D341Med (cell line): ENCODE measurements at regions not wholly inside any gene's neighbourhood (a gene's known extent, or its start where the extent isn't known, plus 50 kb on each side); places are given as distances from the start of the nearest gene placed in this dataset.
"Not testable (repeated sequence)": the region's sequence is repeated elsewhere in the genome, so short reads cannot be mapped to it uniquely, and the experiment has no call there.

Experiments used
- DNase-seq: peaks from one replicate; pipeline ENCODE4 v3.0.0; 2012; ENCODE audit warnings: low spot score

DNA sequence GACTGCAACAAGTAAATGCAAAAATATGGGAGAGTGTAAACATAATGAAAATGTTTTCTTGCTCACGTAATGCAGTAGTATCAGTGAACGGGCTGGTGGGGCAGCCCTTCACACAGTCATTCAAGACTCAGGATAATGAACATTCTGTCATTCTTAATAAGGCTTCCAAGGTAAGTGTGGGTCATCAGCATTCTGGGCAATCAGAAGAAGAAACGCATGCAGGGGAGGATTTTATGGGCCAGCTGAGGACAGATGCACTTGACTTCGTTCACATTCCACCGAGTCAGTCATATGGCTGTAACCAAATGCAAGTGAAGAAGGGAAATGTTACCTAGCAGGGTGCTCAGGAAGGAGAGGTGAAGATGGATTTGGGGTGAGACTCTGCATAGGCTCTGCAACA lies 68.0 kb upstream of the MAP9 start:
- DNase-seq = no peak

DNA sequence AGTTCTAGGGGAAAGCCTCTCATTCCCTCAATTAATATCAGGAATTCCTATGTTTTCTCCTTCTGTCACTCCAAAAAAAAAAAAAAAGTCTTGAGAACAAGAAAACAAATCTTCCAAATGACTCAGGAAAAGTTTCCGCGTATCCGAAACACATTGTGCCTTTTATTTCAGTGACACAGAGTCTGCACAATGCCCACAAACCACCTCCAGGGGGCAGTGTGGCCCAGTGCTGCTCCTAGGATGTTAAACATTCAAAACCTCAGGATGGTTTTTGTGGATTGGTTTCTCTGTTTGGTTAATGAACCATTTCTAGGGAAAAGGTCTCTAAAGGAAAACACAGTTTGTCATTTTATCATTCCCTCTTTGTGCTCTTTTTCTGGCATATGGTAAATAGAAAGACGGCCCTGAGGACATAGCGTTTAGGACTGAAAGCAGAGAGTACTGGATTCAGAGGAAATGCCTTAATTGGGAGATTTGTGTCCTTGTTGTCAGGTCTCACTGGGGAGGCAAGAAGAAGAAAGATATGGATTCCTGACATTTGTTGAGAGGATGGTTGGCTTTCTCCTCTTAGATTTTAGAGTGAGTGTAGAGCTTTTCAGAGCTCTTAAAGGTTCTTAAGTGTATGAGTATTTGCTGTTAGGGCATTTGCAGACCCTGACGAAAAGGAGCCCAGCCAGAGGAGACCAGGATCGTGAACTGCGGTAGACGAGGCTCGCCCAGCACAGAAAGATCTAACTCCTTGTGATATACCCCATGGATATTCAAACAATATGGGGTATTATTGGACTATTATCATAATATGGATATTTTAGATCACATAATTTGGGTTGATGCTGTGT lies 65.7 kb upstream of the MAP9 start:
- peak; percentile 74 for DNase-seq

DNA sequence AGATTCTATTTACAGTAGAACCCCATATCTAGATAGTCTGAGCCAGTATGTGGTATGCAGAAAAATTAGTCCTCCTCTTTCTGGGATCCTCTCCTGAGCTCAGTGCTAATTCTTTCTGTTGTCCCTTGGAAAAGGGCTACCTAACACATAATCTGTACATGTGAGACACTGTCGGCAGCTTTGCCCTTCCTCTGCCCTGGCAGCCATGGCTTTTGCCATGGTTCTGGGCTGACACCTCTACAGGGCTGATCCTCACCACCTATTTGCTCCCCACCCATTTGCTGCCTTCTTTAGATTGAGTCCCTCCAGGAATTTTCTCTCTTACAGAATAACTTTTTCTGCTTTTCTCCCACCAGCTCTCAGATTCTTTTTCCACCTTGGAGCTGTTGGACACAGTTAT lies 64.7 kb upstream of the MAP9 start:
- no peak for DNase-seq

DNA sequence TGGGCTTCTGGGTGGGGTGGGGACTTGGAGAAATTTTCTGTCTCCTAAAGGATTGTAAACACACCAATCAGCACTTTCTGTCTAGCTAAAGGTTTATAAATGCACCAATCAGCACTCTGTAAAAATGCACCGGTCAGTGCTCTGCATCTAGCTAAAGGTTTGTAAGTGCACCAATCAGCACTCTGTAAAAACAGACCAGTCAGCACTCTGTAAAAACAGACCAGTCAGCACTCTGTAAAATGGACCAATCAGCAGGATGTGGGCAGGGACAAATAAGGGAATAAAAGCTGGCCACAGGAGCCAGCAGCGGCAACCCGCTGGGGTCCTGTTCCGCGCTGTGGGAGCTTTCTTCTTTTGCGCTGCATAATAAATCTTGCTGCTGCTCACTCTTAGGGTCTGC lies 63.0 kb upstream of the MAP9 start:
- not testable (repeated sequence) for DNase-seq

DNA sequence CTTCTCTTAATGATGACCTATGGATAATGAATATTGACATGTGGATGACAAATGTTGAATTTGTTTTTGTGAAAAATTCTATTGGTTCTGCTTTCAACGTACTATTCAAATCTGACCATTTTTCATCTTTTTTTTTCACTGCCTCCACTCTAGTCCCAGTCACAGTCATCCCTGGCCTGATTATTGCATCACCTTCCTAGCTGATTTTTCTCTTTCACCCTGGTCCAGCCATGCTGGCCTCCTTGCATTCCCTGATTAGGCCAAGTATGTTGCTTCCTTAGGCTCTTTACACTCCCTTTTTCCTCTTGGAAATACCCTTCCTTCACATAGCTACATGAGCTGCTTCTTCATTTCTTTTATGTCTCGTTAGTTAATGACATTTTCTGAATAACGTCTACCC lies 58.1 kb upstream of the MAP9 start:
- no peak for DNase-seq

DNA sequence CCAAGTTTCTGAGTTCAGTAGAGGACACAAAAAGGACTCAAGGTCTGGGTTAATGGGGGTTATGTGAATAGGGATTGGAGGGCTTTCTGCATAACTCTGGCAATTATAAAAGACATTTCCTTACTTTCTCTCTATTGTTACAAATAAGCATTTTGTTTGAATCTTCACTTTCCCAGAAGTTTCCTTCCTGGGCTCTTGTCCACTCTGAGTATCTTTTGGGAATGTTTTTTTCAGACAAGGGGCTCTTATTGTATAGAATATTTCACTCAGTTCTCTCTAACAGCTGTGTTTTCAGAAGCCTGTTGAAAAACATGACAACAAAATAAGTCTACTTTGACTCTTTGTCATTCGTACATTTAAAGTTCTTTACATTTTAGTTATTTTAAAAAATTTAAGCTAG lies 57.6 kb upstream of the MAP9 start:
- no peak for DNase-seq

DNA sequence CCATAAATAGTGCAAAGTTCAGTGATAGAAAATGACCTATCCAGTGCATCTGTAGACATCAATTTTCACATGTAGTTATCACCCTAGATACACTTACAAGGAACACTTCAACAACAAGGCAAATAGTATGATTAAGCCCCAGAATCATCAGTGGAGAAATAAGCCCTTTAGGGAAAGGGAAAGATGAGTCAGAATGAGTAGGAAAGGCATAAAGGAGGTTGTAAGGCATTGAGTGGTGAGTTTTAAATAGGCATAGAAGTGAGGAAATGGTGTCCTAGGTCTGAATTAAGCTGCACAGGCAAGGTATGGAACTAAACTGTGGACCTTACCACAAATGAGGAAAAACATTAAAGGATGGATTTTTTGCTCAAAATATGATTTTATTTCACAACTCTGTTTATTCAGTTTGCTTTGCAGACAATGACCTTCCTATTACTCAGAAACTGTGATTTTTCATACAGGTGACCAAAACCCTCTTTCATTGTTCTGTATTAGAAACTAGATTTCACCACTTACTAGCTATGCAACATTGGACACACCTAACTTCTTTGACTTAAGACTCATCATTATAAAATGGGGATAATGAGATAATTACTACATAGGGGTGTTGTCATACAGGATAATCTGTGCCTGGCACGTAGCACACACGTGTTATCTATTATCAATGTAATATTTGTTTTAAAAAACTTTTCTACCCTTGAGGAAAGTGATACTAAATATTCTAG lies 57.0 kb upstream of the MAP9 start:
- no peak for DNase-seq

DNA sequence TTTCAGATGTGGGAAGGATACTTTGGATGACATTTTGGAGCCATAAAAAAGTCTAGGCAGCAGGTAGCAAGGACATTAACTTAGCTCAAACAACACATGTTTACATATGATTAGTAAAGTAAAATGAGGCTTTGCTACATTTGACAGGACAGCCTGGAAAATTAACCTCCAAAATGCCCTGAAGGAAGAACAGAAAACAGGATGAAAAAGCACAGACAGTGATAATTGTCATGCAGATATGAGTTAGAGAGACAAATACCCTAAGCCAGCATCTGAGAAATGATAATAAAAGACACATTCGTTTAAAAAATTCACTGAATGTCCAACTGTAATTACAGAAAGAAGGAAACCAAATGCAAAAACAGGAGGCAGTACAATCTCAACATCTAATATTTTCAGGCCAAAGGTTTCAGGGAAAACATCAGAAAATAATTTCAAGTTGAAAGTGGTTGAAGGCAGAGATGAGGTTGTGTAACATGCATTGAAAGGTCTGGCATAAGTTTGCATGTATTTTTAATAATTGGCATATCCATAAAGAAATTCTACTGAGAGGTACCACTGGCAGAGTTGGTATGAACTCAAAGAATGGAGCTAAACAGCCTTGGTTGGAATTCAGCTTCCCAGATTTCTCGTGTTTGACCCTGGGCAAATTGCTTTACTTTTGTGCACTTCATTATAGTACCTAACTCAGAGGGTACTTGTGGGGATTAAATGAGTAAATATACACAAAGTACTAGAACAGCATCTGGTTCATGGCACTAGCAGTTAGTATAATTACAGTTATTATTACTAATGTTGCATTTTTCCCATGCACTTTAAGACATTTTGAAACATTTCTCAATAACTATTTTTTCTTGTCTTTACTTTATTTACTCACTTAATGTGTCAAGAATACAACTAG lies 54.4 kb upstream of the MAP9 start:
- no peak for DNase-seq

DNA sequence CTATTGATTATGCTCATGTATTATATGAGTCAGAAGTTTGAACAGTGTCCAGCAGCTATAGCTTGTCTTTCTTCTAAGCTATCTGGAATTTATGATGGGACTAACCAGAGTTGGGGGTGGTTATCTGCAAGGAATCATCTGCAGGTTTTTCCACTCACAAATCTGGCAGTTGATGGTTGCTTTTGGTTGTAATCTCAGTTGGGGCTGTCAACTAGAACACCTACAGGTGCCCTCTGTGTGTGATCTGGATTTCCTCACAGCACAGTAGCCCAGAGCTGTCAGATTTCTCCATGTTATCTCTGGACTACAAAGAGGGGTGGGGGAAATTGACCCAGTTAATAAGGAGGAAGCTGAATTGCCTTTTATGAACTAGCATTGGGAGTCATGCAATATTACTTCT lies 51.4 kb upstream of the MAP9 start:
- no peak for DNase-seq

DNA sequence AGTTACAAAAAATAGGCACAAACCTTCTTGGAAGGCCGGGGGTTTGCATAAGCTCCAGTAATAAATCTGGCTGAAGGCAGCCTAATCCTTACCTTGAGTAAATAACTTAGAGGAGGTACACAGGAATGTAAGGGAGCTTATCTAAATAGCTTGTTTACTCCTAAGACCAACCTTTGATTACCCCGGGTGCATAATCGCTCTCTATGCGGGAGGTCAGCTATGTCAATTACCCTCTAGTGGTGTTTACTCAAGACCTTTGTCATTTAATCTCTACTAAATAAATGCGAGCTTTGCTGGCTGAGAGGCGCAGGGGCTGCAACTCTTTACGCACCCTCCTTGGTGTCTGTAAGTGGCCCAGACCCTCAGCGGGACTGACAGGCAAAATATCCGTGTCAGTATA lies 50.2 kb upstream of the MAP9 start:
- no peak for DNase-seq
